Gastroesophageal sphincter (tissue), 3 donors: ENCODE measurements at regions not wholly inside any gene's neighbourhood (a gene's known extent, or its start where the extent isn't known, plus 50 kb on each side); places are given as distances from the start of the nearest gene placed in this dataset.

ENCODE experiments used
- CTCF ChIP-seq, 4 experiments: fragments of 200-600 bp in 2 of 4; fragments of 450-650 bp in 2 of 4; sonication (generic) in 1 of 4; IDR thresholded peaks; one replicate each; pipeline ENCODE4 v1.5.1; 2017 to 2019; ENCODE audit warnings: antibody characterized with exemption in 4 of 4, mild to moderate bottlenecking in 2 of 4, moderate library complexity in 2 of 4
- POLR2A ChIP-seq, 2 donors: fragments of 450-650 bp; IDR thresholded peaks; one replicate each; pipeline ENCODE4 v1.6.1; 2017; ENCODE audit warnings: antibody characterized with exemption in 2 of 2, mild to moderate bottlenecking in 2 of 2, moderate library complexity in 1 of 2
- POLR2AphosphoS5 ChIP-seq: sonication (generic); formaldehyde crosslinking; IDR thresholded peaks from one replicate; pipeline ENCODE4 v1.6.1; 2017; ENCODE audit warnings: antibody characterized with exemption

- TF ChIP-seq POLR2A (IDR thresholded peaks at IDR 0.05) (no peak), CTCF (IDR thresholded peaks at IDR 0.05) (no peak), POLR2AphosphoS5 (no peak)
Observed at GRCh38 chr5:56377573-56377972, 144.4 kb upstream of the ANKRD55 start.
